ENCODE measurements at regions not wholly inside any gene's neighbourhood (a gene's known extent, or its start where the extent isn't known, plus 50 kb on each side); places are given as distances from the start of the nearest gene placed in this dataset.

DNA sequence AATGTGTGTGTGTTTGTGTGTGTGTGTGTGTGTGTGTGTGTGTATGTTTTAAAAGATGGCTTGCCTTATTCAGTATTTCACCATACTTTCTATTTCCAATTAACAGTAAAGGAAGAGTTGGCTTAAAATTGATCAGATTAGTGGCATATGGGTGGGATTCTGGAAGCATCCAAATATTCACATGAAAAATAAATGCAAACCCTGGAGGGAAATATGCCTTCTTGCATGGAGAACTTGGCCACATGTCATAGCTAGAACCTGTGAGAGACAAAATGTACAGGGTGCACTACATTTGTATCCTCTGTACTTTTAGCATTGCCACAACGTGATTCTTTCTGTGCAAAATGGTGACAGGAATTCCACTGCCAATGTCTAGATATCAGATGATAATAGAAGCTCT is 589.6 kb downstream of the ZNF674 start:
- TF ChIP-seq CTCF (conservative IDR thresholded peaks at IDR 0.05; ENCODE audit: low read depth, low read length), result no peak
- no peak for DNase-seq (ENCODE audit: low read depth)
- no peak overlapping the region for H3K4me3 ChIP-seq (ENCODE audit: low read length)

- TF ChIP-seq CTCF (conservative IDR thresholded peaks at IDR 0.05; ENCODE audit: low read depth, low read length), result no peak
- no peak for DNase-seq (ENCODE audit: low read depth)
- H3K4me3 ChIP-seq (ENCODE audit: low read length), result no peak overlapping the region
Observed at GRCh38 chrX:45954026-45954425, 591.2 kb downstream of the ZNF674 start.

DNA sequence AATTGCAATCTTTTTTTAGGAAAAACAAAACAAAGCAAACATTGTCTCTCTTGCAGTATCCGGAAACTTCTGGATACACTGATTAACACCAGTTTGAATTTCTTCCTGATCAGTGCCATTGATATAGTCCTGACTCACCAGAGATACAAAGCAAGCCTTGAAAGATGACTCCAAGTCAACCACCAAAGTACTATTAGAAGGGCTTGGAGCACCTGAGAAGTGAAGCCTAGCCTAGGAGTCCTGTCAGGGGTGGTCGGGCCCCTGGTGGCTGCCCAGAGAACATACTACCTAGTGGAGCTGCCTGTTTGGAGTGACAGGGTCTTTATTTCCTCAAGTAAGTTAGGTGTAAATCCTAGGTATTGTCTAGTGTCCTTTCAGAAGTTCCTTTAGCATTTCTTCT is 593.2 kb downstream of the ZNF674 start:
- H3K4me3 ChIP-seq (ENCODE audit: low read length), result no peak overlapping the region
- no peak for DNase-seq (ENCODE audit: low read depth)
- peak; percentile 6 for TF ChIP-seq CTCF (conservative IDR thresholded peaks at IDR 0.05; ENCODE audit: low read depth, low read length)

DNA sequence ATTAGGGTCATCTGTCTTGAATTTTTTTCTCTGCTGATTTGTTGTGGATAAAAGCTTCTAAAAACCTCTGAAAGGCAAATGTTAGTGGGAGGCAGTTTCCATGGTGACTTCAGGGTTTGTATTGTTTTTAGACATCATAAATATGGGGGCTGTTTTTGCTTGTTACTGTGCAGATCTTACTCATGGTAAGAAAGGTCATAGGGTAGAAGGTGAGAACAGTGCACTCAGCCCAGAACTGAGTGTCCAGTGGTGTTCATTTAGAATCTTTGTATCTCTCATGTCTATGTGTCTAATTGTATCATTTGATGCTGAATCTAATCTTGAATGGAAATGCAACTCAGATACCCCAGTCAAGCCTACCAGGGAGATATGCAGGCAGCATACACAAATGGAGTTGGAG is 609.8 kb downstream of the ZNF674 start:
- no peak overlapping the region for H3K4me3 ChIP-seq (ENCODE audit: low read length)
- no peak for TF ChIP-seq CTCF (conservative IDR thresholded peaks at IDR 0.05; ENCODE audit: low read depth, low read length)
- no peak for DNase-seq (ENCODE audit: low read depth)

- TF ChIP-seq CTCF (conservative IDR thresholded peaks at IDR 0.05; ENCODE audit: low read depth, low read length), result no peak
- no peak overlapping the region for H3K4me3 ChIP-seq (ENCODE audit: low read length)
Observed at GRCh38 chrX:45912316-45912715, 632.9 kb downstream of the ZNF674 start.

GRCh38 chrX:45907786-45908185 is 637.4 kb downstream of the ZNF674 start:
- H3K4me3 ChIP-seq (ENCODE audit: low read length), result no peak overlapping the region
- TF ChIP-seq CTCF (conservative IDR thresholded peaks at IDR 0.05; ENCODE audit: low read depth, low read length), result no peak
- DNase-seq (ENCODE audit: low read depth), result no peak

More at GRCh38 chrX:45912316-45912715, 632.9 kb downstream of the ZNF674 start:
- no peak for DNase-seq (ENCODE audit: low read depth)

DNA sequence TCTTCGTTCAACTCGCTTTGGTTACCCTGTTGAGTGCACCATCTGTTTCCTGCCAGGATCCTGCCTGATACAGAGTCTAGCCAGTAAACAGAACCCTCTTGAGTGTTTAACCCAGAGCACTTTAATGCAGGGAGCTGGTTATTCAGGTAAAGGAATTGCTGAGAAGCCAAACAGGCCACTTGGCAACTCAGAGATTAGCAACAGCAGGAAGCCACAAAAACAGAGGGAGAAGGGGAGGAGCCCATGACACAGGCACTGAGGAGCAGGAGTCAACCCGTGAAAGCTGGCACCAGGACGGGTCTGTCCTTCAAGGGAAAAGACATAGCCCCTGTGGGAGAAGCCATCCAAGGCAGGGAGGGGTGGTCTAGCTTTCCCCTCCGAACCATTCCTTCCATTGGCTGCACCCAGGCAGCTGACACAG is 641.4 kb downstream of the ZNF674 start:
- no peak for DNase-seq (ENCODE audit: low read depth)
- TF ChIP-seq CTCF (conservative IDR thresholded peaks at IDR 0.05; ENCODE audit: low read depth, low read length), result no peak
- H3K4me3 ChIP-seq (ENCODE audit: low read length), result no peak overlapping the region
